ENCODE measurements at regions not wholly inside any gene's neighbourhood (a gene's known extent, or its start where the extent isn't known, plus 50 kb on each side); places are given as distances from the start of the nearest gene placed in this dataset.

- H3K9ac ChIP-seq (ENCODE audit: insufficient read depth in 1 of 2, low read length in 2 of 2) = no peak overlapping the region
- 45 to 67% methylated on average over 7 of the region's 7 CpGs for WGBS, 2 donors
- H3K36me3 ChIP-seq (ENCODE audit: control insufficient read depth in 4 of 4, insufficient read depth in 4 of 4, low read length in 4 of 4) = no peaks in the 10 kb centered on the region
- H3K4me1 ChIP-seq (ENCODE audit: control insufficient read depth in 5 of 5, insufficient read depth in 5 of 5, low read length in 5 of 5) = peaks cover 0 to 2% (median 0%) of the 10 kb centered on the region in 5 donors
- DNase-seq = peak in 2 of 3 donors; percentile 5 to 44
- peaks cover 0 to 4% (median 0%) of the 10 kb centered on the region in 3 donors for H3K27me3 ChIP-seq (ENCODE audit: control insufficient read depth in 3 of 3, insufficient read depth in 3 of 3, low read length in 2 of 3)
- no peaks in the 10 kb centered on the region for H3K9me3 ChIP-seq (ENCODE audit: control insufficient read depth in 4 of 4, insufficient read depth in 3 of 4, low read length in 3 of 4)
- no peak for ATAC-seq (ENCODE audit: insufficient read depth, low FRiP score)
- no peak overlapping the region for H3K27ac ChIP-seq (ENCODE audit: low read depth in 1 of 2, low read length in 1 of 2)
- no peak overlapping the region for H3K4me3 ChIP-seq
- TF ChIP-seq CTCF (IDR thresholded peaks at IDR 0.05; ENCODE audit: control extremely low read depth, extremely low read depth) = no peak
Measured at GRCh38 chr10:128337860-128338378, 211.7 kb upstream of the MKI67 start.

- no peak for TF ChIP-seq CTCF (IDR thresholded peaks at IDR 0.05; ENCODE audit: control extremely low read depth, extremely low read depth)
Measured at GRCh38 chr10:128338951-128339350, 212.7 kb upstream of the MKI67 start.

DNA sequence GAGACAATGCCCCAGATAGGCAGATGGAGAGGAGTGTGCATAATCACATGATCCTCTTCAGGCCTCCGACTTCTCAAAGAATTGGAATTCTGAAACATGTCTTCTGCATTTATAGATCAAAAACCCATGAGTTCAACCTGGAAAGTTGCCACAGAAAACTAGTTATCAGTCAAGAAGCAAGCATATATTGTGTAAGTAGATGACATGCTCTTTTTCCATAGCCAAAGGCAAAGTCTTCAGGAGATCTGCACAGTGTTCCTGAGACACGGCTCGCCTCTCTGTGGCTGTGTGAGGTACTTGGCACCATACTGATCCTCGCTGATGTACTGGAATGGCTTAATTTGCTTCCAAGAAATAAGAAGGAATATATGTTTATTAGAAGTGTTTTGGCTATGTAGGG, 213.5 kb upstream of the MKI67 start:
- Histone ChIP-seq H3K27ac (ENCODE audit: low read depth in 1 of 2, low read length in 1 of 2) (no peak overlapping the region), H3K9me3 (ENCODE audit: control insufficient read depth in 4 of 4, insufficient read depth in 3 of 4, low read length in 3 of 4) (no peaks in the 10 kb centered on the region), H3K4me3 (no peak overlapping the region), H3K36me3 (ENCODE audit: control insufficient read depth in 4 of 4, insufficient read depth in 4 of 4, low read length in 4 of 4) (no peaks in the 10 kb centered on the region), H3K27me3 (ENCODE audit: control insufficient read depth in 3 of 3, insufficient read depth in 3 of 3, low read length in 2 of 3) (peaks cover 0 to 3% (median 0%) of the 10 kb centered on the region in 3 donors), H3K9ac (ENCODE audit: insufficient read depth in 1 of 2, low read length in 2 of 2) (no peak overlapping the region), H3K4me1 (ENCODE audit: control insufficient read depth in 5 of 5, insufficient read depth in 5 of 5, low read length in 5 of 5) (peaks cover 0 to 2% (median 0%) of the 10 kb centered on the region in 5 donors)
- 71 to 91% methylated on average over 4 of the region's 4 CpGs for WGBS, 2 donors
- TF ChIP-seq CTCF (IDR thresholded peaks at IDR 0.05; ENCODE audit: control extremely low read depth, extremely low read depth) = no peak
- DNase-seq = no peak
- no peak for ATAC-seq (ENCODE audit: insufficient read depth, low FRiP score)

More at GRCh38 chr10:128338951-128339350, 212.7 kb upstream of the MKI67 start:
- Histone ChIP-seq H3K9me3 (ENCODE audit: control insufficient read depth in 4 of 4, insufficient read depth in 3 of 4, low read length in 3 of 4) (no peaks in the 10 kb centered on the region), H3K4me1 (ENCODE audit: control insufficient read depth in 5 of 5, insufficient read depth in 5 of 5, low read length in 5 of 5) (peaks cover 0 to 2% (median 0%) of the 10 kb centered on the region in 5 donors), H3K9ac (ENCODE audit: insufficient read depth in 1 of 2, low read length in 2 of 2) (no peak overlapping the region), H3K36me3 (ENCODE audit: control insufficient read depth in 4 of 4, insufficient read depth in 4 of 4, low read length in 4 of 4) (no peaks in the 10 kb centered on the region), H3K27me3 (ENCODE audit: control insufficient read depth in 3 of 3, insufficient read depth in 3 of 3, low read length in 2 of 3) (peaks cover 0 to 3% (median 0%) of the 10 kb centered on the region in 3 donors), H3K27ac (ENCODE audit: low read depth in 1 of 2, low read length in 1 of 2) (no peak overlapping the region), H3K4me3 (no peak overlapping the region)
- no peak for ATAC-seq (ENCODE audit: insufficient read depth, low FRiP score)
- DNase-seq = no peak
- 77 to 83% methylated on average over 3 of the region's 3 CpGs for WGBS, 2 donors

DNA sequence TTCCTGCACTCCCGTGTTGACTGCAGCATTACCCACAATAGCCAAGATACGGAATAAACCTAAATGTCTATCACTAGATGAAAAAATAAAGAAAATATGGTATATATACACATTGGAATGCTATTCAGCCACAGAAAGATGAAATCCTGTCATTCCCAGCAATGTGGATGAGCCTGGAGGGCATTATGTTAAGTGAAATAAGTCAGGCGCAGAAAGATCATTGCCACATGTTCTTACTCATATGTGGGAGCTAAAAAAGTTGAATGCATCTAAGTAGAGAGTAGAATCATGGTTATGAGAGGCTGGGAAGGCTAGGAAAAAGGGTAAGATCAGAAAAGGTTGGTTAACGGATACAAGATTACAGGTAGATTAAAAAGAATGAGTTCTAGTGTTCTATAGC, 219.1 kb upstream of the MKI67 start:
- Histone ChIP-seq H3K27me3 (ENCODE audit: control insufficient read depth in 3 of 3, insufficient read depth in 3 of 3, low read length in 2 of 3) (peaks cover 0 to 3% (median 0%) of the 10 kb centered on the region in 3 donors), H3K36me3 (ENCODE audit: control insufficient read depth in 4 of 4, insufficient read depth in 4 of 4, low read length in 4 of 4) (no peaks in the 10 kb centered on the region), H3K9ac (ENCODE audit: insufficient read depth in 1 of 2, low read length in 2 of 2) (no peak overlapping the region), H3K27ac (ENCODE audit: low read depth in 1 of 2, low read length in 1 of 2) (no peak overlapping the region), H3K4me3 (no peak overlapping the region), H3K4me1 (ENCODE audit: control insufficient read depth in 5 of 5, insufficient read depth in 5 of 5, low read length in 5 of 5) (no peaks in the 10 kb centered on the region), H3K9me3 (ENCODE audit: control insufficient read depth in 4 of 4, insufficient read depth in 3 of 4, low read length in 3 of 4) (no peaks in the 10 kb centered on the region)
- ATAC-seq (ENCODE audit: insufficient read depth, low FRiP score) = no peak
- WGBS, 2 donors = 88 to 92% methylated on average over 4 of the region's 4 CpGs
- TF ChIP-seq CTCF (IDR thresholded peaks at IDR 0.05; ENCODE audit: control extremely low read depth, extremely low read depth) = no peak
- DNase-seq = no peak

Data from lung (tissue), 11 donors.